A673 (cell line): ENCODE measurements at regions not wholly inside any gene's neighbourhood (a gene's known extent, or its start where the extent isn't known, plus 50 kb on each side); places are given as distances from the start of the nearest gene placed in this dataset.

Source experiments
- BruUV-seq: library from RNA; stranded (reverse); fragments of 400-500 nt; replicated peaks from 2 replicates; lab custom pipeline; 2021; lab: Mats Ljungman, UMichigan
- CTCF ChIA-PET: fragments of 300-600 bp; sonication (Branson Sonifier 250); formaldehyde crosslinking; loops from one replicate; lab custom pipeline; 2022; ENCODE audit warnings: antibody characterized with exemption; lab: Charles Lee
- POLR2A ChIA-PET: fragments of 300-600 bp; sonication (Branson Sonifier 250); formaldehyde crosslinking; loops from one replicate; lab custom pipeline; 2022; ENCODE audit warnings: antibody characterized with exemption; ENCODE audit not compliant: low non-redundant PET; lab: Charles Lee
- DNase-seq: peaks from one replicate; pipeline ENCODE4 v3.0.0-alpha.2; 2015; ENCODE audit warnings: low spot score
- H3K27ac ChIP-seq: fragments of 200-600 bp; sonication (generic); 2 replicates; pipeline ENCODE4 v1.5.1; 2016; ENCODE audit warnings: mixed run types, low read depth, mild to moderate bottlenecking, mixed read lengths, antibody characterized with exemption, low read length; ENCODE audit not compliant: poor library complexity, severe bottlenecking
- H3K27me3 ChIP-seq: fragments of 200-600 bp; sonication (generic); replicated peaks from 2 replicates; pipeline ENCODE4 v1.6.1; 2017; ENCODE audit warnings: mixed run types, low read depth, mild to moderate bottlenecking, mixed read lengths, antibody characterized with exemption, low read length; ENCODE audit not compliant: insufficient read depth, poor library complexity
- H3K36me3 ChIP-seq: fragments of 200-600 bp; sonication (generic); 2 replicates; pipeline ENCODE4 v1.6.1; 2016; ENCODE audit warnings: mixed run types, mild to moderate bottlenecking, mixed read lengths, antibody characterized with exemption, low read length; ENCODE audit not compliant: insufficient read depth, poor library complexity, severe bottlenecking
- H3K4me1 ChIP-seq: fragments of 200-600 bp; sonication (generic); 2 replicates; pipeline ENCODE4 v1.6.1; 2017; ENCODE audit warnings: mixed run types, mild to moderate bottlenecking, mixed read lengths, antibody characterized with exemption, low read length; ENCODE audit not compliant: insufficient read depth, poor library complexity, severe bottlenecking
- H3K4me3 ChIP-seq: fragments of 200-600 bp; sonication (generic); 2 replicates; pipeline ENCODE4 v1.5.1; 2016; ENCODE audit warnings: low read depth, mixed run types, mild to moderate bottlenecking, mixed read lengths, low read length; ENCODE audit not compliant: poor library complexity, severe bottlenecking
- H3K9me3 ChIP-seq: fragments of 200-600 bp; sonication (generic); 2 replicates; pipeline ENCODE4 v1.6.1; 2016; ENCODE audit warnings: mixed run types, low read depth, mild to moderate bottlenecking, mixed read lengths, antibody characterized with exemption, low read length; ENCODE audit not compliant: poor library complexity, severe bottlenecking
- CTCF ChIP-seq: fragments of 300-800, 200-600 bp; sonication (generic); conservative IDR thresholded peaks from 2 replicates; pipeline ENCODE4 v1.5.1; 2017; ENCODE audit warnings: low read depth, mild to moderate bottlenecking, antibody characterized with exemption, low read length, moderate library complexity, mixed read lengths
- EZH2 ChIP-seq: fragments of 200-600 bp; sonication (generic); IDR thresholded peaks from 2 replicates; pipeline ENCODE4 v1.6.1; 2017; ENCODE audit warnings: borderline replicate concordance, low read depth, mild to moderate bottlenecking, mixed read lengths, antibody characterized with exemption, low read length; ENCODE audit not compliant: poor library complexity, severe bottlenecking
- intact Hi-C: fragments of 100-400 bp; cut with micrococcal nuclease; formaldehyde crosslinking; loops from one replicate; pipeline ENCODE4 v1.10.0; 2022; ENCODE audit not compliant: unreplicated experiment

- H3K27ac ChIP-seq: no peak overlapping the region
- no peaks in the 10 kb centered on the region for H3K4me1 ChIP-seq
- peaks cover 10% of the 10 kb centered on the region for H3K27me3 ChIP-seq
- TF ChIP-seq CTCF (no peak), EZH2 (no peak)
- H3K36me3 ChIP-seq: no peaks in the 10 kb centered on the region
- intact Hi-C loops: no loop called here
- H3K4me3 ChIP-seq: no peak overlapping the region
- no peaks in the 10 kb centered on the region for H3K9me3 ChIP-seq
- POLR2A ChIA-PET: no interaction called here
- DNase-seq: peak; percentile 55
- CTCF ChIA-PET: no interaction called here
- BruUV-seq: no TSS peak
Observed at GRCh38 chr9:21591221-21592062, 109.3 kb upstream of the IFNE start.

DNA sequence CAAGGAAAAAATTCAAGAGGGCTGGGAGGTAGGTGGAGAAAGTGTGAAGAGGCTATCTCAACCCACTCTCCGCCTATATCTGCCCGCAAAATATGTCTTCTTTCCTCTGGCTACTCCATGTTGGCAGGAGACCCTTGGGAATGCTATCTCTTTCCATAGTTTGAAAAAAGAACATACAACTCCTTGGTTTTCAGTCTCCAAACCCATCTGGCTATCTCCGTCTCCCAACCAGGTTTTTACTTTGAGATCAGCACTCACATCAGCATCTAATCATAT, 109.9 kb upstream of the IFNE start:
- Histone ChIP-seq H3K27me3 (peaks cover 14% of the 10 kb centered on the region), H3K9me3 (no peaks in the 10 kb centered on the region), H3K27ac (no peak overlapping the region), H3K4me3 (no peak overlapping the region), H3K4me1 (no peaks in the 10 kb centered on the region), H3K36me3 (no peaks in the 10 kb centered on the region)
- BruUV-seq: no TSS peak
- ChIA-PET POLR2A (no interaction called here), CTCF (no interaction called here)
- intact Hi-C loops: no loop called here
- no peak for DNase-seq
- no peak for TF ChIP-seq CTCF
- no peak for TF ChIP-seq EZH2

GRCh38 chr9:21597284-21597683, 115.2 kb upstream of the IFNE start:
- no peaks in the 10 kb centered on the region for H3K9me3 ChIP-seq
- H3K27ac ChIP-seq: no peak overlapping the region
- TF ChIP-seq CTCF: no peak
- TF ChIP-seq EZH2: no peak
- H3K36me3 ChIP-seq: no peaks in the 10 kb centered on the region
- no peak for DNase-seq
- ChIA-PET POLR2A (no interaction called here), CTCF (no interaction called here)
- no TSS peak for BruUV-seq
- H3K4me1 ChIP-seq: no peaks in the 10 kb centered on the region
- intact Hi-C loops: no loop called here
- peaks cover 24% of the 10 kb centered on the region for H3K27me3 ChIP-seq
- H3K4me3 ChIP-seq: no peak overlapping the region
